Stimulated activated CD8-positive, alpha-beta memory T cell treated with anti-CD3 and anti-CD28 coated beads, Interleukin-2, amount 100 ng/mL, for 48 hours (primary cell): ENCODE measurements at regions not wholly inside any gene's neighbourhood (a gene's known extent, or its start where the extent isn't known, plus 50 kb on each side); places are given as distances from the start of the nearest gene placed in this dataset.
"Not testable (repeated sequence)": the region's sequence is repeated elsewhere in the genome, so short reads cannot be mapped to it uniquely, and the experiment has no call there.

ENCODE experiments used
- DNase-seq, 2 donors: peaks; one replicate each; pipeline ENCODE4 v3.0.0-alpha.2; 2020; ENCODE audit warnings: low read depth in 2 of 2

DNA sequence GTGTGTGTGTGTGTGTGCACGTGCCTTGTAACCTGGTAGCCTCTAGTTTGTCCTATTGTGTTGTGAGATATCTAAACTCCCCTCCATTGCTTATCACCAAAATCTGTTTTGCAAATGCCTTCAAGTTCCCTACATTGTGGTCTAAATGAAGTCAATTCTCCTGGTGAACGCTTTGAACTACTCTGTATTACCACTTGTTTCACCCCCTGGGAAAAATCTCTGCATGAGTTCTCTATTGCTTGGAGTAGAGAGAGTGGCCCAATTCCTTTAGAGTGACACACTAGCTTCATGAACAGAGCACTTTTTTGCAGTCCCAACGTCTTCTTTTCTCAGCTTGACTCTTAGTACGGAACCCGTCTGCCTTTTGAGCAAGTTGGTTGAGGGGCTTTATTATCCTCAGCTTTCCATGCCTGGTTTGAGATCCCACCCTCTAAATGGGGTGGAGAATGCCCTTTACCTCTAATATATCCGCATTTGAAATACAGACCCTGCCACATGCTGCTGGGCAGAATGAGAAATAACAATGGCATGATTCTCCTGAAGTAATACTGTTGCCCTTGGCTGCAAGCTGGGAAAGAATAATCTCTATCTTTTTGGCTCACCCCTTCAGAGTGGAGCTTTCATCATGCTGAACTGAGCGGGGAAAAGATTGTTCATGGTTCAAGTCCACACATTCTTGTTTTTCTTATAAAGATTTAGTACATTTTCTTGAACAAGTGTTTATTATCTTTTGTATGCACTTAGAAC, 2545.3 kb downstream of the PCDH9 start:
- DNase-seq = no peak

DNA sequence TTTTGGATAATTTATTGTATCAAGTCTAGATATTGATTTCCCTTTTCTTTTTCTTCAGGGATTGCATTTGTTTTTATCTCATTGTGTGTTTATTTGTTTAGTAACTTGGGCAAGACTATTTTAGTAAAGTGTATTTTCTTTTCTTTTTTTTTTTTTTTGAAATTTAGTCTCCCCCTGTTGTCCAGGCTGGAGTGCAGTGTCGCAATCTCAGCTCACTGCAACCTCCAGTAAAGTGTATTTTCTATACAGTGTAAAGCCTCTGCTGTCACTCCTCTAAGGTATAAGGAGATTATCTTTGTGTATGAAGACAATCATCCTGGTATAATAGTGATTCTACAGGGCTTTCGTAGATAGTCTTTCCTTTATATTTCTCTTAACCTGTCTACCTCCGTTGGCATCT, 2546.0 kb downstream of the PCDH9 start:
- no peak for DNase-seq

DNA sequence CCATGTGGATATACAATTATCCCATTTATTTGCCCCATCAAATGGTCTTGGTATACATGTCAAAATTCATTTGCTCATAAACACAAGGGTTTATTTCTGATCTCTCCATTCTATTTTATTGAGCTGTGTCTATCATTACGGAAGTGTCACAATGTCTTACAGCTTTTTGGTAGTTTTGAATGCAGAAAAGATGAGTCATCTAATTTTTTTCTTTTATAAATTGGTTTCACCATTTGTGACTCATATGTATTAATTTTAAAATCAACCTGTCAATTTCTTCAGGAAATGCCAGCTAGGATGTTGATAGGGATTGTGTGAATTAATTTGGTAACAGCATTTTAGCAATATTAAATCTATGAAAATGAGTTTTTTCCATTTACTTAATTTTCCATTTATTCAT, 2549.4 kb downstream of the PCDH9 start:
- DNase-seq = no peak

DNA sequence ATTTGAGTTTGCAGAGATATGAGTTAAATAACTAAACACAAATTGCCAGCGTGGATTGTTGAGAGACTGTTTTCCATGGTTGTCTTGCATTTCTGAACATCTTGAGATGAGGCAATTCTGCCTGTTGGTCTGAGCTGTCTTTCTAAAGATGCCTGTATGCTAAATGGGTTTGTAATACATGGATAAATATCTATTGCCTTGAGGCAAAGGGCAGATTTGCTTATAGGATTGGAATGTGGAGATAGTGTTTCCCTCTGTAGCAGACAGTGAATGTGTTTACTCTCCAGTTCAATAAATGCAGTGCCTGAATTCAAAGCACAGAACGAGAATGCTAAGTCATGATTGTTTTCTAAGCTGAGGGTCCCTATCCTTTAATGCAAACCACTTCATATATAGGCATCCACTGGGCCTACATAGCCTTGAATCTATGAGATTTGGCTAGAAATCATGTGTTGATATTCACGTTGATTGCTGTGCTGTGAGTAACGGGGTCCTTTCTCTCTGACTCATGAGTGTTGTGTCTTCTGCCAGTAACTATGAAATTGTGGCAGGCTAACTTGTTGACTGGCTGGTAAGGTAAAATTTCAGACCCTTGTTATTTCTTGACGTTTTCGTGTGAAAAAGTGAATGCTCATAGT, 2554.8 kb downstream of the PCDH9 start:
- no peak for DNase-seq

DNA sequence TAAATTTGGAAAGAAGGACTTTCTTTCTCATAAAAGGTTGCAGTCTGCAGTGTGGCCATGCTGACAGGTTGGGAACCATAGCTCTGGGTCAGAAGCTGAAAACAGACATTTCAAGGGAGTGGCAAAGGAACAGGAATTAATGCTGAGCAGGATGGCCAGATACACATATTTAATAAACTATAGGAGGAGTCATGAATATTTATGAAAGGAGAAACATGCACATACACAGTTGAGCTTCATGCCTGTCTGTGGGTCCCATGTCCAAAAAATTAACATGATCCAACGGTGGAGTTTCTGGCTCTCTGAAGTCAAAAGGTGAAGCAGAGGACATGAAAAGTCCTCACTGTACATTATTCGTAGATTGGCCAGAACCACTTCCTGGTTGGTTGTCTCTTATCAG, 2556.0 kb downstream of the PCDH9 start:
- no peak for DNase-seq

DNA sequence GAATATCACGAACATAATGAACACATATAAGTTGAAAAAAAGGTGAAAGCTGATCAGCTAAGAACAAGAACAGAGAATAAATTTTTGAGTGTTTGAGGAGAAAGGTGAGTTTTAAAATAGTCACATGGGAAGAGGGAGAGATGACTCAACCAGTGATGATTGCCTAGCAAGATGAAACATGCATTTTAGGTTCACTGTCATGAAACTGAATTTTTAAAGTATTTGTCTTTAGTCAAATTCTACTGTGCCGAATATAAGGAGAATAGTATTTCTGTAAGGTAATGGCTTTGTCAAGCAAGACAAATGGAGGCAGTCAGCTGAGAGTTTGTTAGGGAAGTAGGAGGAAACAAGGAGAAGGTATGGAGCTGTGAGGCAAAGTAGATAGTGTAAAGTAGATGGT, 2557.4 kb downstream of the PCDH9 start:
- DNase-seq = no peak

DNA sequence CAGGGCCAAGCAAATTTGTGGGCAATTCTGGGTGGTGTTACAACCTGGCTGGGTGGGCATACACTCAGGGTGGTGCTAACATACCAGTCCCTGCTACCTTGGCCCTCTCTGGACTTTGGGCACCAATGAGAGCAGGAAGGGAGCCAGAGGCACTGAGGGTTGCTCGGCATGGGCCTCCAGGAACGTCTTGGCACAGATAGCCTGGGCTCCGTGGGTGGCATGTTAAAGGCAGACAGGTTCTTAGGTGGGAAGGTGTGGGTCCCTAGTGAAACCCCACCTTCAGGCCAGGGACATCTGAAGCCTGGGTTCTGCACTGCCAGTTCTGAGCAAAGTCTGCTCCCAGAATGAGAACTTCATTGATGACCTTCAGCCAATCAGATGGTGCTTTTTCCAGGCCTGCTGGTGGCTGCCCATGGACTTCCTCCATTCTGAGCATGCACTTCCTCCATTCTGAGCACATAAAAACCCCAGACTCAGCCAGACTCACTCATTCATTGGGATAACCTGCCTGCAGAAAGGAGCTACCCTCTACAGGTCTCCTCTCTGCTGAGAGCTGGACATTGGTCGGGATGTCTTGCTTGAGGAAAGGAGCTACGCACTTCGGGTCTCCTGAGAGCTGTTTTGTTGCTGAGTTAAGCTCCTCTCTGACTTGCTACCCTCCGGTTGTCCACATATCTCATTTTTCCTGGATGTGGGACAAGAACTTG, 2567.1 kb downstream of the PCDH9 start:
- no peak for DNase-seq

DNA sequence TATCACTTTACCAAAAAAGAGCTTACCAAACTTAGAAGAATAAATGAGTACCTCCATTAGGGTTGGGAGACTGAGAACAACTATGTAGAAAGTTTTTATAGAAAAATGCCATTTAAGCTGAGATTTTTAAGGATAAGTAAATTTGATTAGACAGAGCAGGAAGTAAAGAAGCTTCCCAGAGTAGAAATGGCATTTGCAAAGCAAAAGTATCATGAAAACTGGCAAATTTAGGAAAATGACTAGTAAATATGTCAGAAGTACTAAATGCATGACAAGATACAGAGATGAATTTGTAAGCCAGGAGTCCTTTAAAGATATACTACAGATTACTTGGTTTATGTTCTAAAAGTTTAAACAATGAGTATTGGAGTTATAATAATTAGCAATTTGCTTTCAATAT, 2581.8 kb downstream of the PCDH9 start:
- DNase-seq = no peak

DNA sequence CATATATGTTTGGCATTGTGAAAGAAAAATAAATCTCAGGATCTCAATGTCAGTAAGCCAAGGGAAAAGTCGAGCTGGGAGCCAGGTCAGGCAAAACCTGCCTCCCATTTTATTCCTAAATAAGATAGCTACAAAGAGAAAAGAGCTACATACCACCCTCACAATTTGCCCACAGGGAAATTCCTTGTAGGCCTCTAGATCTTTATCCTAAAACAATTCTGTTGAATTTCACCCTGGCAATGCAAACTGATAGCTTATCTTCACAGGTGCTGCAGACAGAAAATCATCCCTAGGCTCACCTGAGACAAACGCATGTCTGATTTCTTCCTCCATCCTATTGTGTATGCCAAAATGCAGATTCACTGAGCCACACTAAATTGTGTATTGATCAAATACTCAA, 2587.1 kb downstream of the PCDH9 start:
- DNase-seq = no peak

DNA sequence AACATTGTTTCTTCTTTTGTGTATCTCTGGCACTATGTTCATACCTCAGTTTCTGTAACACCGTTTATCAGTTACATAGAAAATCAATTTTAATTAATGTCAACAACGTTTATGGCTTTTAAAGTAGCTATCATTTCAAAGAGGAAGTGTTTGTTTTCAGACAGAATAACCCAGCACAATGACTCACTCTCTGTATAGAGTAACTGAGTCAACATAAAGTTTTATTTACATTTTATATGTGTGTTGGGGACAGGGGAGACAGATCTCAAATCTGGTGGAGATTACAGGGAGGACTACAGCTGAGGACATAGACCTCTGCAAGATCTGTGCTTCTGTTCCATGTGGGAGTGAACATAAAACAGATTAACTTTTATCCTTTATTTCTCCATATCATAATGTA, 2590.1 kb downstream of the PCDH9 start:
- DNase-seq = no peak

DNA sequence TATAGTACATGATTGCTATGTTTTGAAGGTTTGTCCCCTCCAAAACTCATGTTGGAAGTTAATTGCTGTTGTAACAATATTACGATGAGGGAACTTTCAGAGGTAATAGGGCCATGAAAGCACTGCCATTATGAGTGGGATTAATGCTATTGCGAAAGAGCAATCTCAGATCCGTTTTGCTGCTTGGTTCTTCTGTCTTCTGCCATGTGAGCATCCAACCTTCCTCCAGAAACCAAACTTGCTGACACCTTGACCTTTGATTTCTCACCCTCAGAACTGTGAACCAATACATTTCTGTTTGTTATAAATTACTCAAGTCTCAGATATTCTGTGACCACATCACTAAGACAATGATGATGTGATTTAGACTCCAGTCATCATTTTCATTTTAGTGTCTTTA, 2590.9 kb downstream of the PCDH9 start:
- no peak for DNase-seq

DNA sequence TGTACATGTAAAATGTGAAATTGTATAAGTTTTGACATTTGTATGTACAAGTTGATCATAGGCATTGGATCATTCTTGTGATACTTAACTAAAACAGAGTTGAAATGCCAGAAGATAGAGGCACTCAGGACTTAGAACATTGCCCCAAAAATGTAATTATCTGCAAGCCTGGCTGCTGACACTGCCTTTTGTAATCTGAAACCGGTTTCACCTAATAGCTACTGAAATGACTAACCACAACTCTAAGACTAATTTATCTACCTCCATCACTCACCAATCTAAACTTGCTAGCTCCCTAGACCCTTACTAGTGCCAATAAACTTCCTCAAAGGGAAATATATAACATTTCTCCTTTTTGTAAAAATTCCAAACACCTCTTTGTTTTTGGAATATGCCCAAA, 2596.2 kb downstream of the PCDH9 start:
- no peak for DNase-seq

DNA sequence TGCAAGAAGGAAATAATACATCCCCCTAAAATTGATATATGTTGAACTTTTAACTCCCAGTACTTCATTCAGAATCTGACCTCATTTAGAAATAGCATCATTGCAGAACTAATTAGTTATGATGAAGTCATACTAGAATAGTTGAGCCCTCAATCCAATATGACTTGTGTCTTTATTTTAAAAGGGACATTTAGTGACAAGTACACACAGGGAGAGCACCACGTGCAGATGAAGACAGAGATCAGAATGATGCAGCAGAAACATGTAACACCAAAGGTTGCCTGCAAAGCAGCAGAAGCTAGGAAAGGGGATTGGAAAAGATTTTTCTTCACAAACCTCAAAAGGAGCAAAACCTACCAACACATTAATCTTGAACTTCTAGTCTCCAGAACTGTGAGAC, 2602.5 kb downstream of the PCDH9 start:
- no peak for DNase-seq

DNA sequence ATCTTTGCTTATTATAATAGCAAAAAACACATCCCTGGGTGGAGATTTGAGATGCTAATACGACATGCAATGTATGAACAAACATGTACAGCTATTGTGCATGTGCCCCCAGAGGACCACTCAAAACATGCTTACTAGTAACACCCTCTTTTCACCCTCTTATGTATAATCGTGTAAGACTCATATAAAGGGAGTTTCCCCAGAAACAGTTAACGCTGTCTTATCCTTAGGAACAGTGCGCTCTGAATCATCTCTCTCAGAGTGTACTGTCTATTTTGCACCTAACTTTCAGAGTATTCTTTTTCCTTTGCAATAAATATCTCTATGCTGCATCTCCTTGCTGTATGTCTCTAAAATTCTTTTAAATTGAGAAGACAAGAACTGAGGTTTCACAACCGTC, 2604.0 kb downstream of the PCDH9 start:
- DNase-seq = no peak

DNA sequence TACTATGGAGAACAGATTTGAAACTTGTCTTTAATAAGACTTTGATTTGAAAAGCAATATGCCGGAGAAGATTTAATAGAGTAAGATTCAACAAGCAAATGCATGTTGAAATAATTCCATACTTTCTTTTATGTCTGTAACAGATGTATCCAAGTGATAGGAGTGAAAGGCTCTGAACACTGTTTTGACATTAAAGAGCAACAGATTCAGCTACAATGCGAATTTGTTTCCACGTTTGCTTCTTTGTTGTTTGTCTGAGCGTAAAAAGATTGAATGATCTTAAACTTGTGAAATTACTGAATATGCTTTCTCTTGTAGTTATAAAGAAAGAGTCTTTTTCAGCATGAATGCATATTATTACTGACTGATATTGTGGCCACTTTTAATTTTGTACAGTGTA, 2612.9 kb downstream of the PCDH9 start:
- DNase-seq = no peak

DNA sequence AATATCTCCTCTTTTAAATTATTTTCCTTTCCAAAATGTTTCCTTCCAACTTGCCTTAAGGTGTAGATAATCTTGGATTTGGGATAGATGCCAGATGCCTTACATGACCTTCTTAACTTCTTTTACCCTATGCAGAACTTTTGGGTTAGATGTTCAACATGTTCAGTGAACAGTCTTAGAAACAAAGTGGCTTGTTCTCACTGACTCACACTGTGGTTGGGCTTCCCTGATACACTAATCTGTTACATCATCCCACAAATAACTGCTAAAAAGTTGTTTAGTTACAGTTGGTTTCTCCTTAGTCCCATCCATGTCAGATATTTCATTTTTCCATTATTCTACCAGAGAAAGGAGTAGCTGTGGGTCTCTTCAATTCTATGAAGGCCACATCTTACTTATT, 2638.2 kb downstream of the PCDH9 start:
- DNase-seq = no peak

DNA sequence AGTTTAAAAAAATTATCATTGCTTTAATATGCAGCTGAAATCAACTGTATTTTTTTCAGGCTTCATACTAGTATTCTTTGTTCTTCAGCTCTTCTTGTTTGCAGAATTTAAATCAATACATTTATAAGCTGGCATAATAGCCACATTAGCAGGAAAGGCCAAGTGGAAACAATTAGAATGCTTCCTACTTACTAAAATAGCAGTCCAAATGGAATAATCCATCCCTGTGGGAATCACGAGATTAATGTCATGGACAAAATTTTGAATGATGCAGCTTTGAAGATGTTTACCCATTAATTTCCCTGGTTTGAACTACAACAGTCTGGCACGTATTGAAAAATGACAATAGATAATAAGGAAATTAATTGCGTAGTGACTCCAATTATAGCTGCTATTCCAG, 2650.8 kb downstream of the PCDH9 start:
- DNase-seq = no peak

DNA sequence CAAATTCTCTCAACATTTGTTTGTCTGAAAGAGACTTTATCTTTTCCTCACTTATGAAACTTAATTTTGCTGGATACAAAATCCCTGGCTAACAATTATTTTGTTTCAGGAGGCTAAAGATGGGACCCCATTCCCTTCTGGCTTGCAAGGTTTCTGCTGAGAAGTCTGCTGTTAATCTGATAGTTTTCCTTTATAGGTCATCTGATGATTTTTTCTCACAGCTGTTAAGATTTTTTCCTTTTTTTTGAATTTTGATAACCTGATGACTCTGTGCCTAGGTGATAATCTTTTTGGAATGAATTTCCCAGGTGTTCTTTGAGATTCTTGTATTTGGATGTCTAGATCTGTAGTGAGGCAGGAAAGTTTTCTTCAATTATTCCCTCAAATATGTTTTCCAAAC, 2661.4 kb downstream of the PCDH9 start:
- DNase-seq = no peak

DNA sequence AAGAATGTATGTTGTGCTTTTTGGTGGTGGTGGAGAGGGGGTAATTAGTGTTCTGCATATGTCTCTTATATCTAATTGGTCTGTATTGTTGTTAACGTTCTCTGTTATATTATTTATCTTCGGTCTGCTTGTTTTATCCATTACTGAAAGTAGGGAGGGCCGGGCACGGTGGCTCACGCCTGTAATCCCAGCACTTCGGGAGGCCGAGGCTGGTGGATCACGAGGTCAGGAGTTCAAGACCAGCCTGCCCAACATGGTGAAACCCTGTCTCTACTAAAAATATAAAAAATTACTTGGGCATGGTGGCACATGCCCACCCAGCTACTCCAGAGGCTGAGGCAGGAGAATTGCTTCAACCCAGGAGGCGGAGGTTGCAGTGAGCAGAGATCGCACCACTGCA, 2672.1 kb downstream of the PCDH9 start:
- not testable (repeated sequence) for DNase-seq

DNA sequence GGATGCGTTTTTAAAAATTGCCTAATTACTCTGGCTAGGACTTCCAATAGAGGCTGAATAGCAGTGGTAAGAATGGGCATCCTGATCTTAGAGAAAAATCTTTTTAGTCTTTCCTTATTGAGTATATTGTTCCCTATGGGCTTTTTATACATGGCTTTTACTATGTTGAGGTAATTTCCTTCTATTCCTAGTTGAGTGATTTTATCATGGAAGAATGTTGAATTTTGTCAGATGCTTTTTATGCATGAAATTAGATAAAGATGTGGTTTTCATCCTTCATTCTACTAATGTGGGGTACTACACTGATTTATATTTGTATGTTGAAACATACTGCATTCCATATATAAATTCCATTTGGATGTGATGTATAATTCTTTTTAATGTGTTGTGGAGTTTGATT, 2673.8 kb downstream of the PCDH9 start:
- DNase-seq = no peak

DNA sequence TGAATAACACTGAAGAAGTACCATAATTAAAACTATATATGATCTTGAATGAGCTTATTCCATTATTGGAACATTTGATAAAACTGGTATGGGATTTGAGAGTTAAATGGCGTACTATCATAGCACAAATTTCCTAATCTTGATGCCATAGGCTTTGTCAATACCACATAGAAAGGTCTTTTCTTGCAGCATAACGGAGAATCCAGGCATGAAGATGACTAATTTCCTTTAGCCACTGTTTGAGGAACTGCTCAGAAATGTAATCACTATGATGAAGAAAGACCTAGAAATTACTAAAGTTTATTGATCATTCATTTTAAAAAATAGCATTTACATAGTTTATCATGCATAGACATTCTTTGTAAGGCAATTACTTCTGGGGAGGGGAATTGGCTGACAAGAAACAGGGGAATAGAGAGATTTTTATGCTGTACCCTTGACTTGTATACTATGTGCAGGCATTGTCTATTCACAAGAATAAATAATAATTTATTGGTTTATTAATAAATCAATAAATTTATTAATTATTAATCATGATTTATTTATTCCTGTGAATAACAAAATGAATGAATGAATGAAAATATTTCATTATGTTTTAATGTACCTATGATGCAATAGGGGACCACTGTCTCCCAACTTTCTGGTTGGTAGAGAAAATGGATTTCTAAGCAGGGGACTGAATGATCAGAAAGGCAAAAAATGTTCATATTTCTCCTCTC, 2676.6 kb downstream of the PCDH9 start:
- no peak for DNase-seq

DNA sequence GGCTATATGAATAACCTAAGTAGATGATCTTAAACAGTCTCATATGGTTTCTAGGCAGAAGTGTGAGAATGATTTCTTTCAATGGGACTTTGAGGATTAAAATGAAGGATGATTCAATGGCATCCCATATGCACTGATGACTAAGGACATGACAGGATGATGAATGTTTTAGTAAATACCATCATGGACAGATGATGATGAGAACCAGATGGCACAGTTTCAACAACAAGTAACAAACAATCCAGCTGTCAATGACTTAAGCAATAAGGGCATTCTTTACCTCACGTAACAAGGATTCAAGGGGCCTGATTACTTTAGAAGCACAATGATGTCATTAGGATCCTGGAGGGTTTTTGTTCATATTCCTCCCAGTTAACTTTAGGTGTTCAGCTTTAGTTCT, 2678.4 kb downstream of the PCDH9 start:
- DNase-seq = no peak

DNA sequence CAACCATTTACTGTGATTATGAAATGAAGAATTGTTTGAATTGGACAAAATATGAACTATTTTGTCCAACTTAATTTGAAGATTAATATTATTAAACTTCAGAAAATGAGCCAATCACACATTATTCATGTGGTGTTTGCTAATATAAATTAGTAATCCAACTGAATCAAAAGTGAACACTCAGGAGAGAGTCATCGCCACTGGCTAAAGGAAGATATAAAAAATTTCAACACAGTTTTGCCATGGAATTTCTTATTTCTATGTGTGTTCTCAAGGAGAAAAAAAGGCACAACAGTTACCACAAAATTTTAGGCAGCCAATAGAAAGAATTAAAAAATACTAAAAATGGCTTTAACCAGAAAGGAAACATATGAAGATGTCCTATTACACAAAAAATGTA, 2683.8 kb downstream of the PCDH9 start:
- no peak for DNase-seq
